ENCODE measurements at regions not wholly inside any gene's neighbourhood (a gene's known extent, or its start where the extent isn't known, plus 50 kb on each side); places are given as distances from the start of the nearest gene placed in this dataset.

- TF ChIP-seq CTCF (IDR thresholded peaks at IDR 0.05) (no peak), POLR2A (IDR thresholded peaks at IDR 0.05) (no peak)
These were observed 369.6 kb downstream of the NAF1 start for GRCh38 chr4:162797108-162797507.
